Psoas muscle (tissue), 7 donors: ENCODE measurements at regions not wholly inside any gene's neighbourhood (a gene's known extent, or its start where the extent isn't known, plus 50 kb on each side); places are given as distances from the start of the nearest gene placed in this dataset.

Source experiments
- ATAC-seq, 4 donors: fragments of 200-7000 bp; cut with Tn5 transposase; one replicate each; pipeline ENCODE4 v1.9.1; 2020; ENCODE audit warnings: moderate library complexity in 3 of 4, mild to moderate bottlenecking in 2 of 4
- DNase-seq, 2 donors: peaks; one replicate each; pipeline ENCODE4 v3.0.0-alpha.2; 2020
- H3K27ac ChIP-seq: fragments of 200-600 bp; one replicate; pipeline ENCODE4 v1.8.0; 2022
- H3K27me3 ChIP-seq, 3 donors: fragments of 200-600 bp in 1 of 3; one replicate each; pipeline versions ENCODE4 v1.6.1 to v1.8.0; 2013 to 2022; ENCODE audit warnings: low read length in 2 of 3, mild to moderate bottlenecking in 2 of 3, moderate library complexity in 1 of 3; ENCODE audit not compliant: insufficient read depth in 3 of 3
- H3K36me3 ChIP-seq, 2 donors: fragments of 200-600 bp in 1 of 2; one replicate each; pipeline versions ENCODE4 v1.6.1 to v1.8.0; 2013 to 2022; ENCODE audit warnings: low read depth in 1 of 2, mild to moderate bottlenecking in 1 of 2, moderate library complexity in 1 of 2; ENCODE audit not compliant: insufficient read depth in 1 of 2
- H3K4me1 ChIP-seq: fragments of 200-600 bp; one replicate; pipeline ENCODE4 v1.8.0; 2022
- H3K4me3 ChIP-seq: fragments of 200-600 bp; one replicate; pipeline ENCODE4 v1.8.0; 2022; ENCODE audit warnings: mild to moderate bottlenecking
- H3K9me3 ChIP-seq: fragments of 200-600 bp; one replicate; pipeline ENCODE4 v1.8.0; 2022
- WGBS, 3 donors: extraction: QIAGEN DNeasy Blood & Tissue Kit; methylation state at CpG; one replicate each; pipeline versions ENCODE4 v1.1.6 to v1.1.7; 2013; 5-methylcytosine and 5-hydroxymethylcytosine counted together
- intact Hi-C, 2 donors: fragments of 100-400 bp; cut with DNase I; formaldehyde crosslinking; loops; one replicate each; pipeline versions ENCODE4 v1.11.0 to v1.14.2; 2022
- TF ChIP-seq, protein P1 (sequence below): fragments of 200-600 bp; IDR thresholded peaks from one replicate; pipeline ENCODE4 v1.8.0; 2022; ENCODE audit warnings: antibody characterized with exemption
- donor health status: healthy with polysubstance abuse.
- donor health status: DM: no; HTN: no; CAD: no; lungs with moderate emphysema.
- donor health status: Bipolar disorder and iron deficiency.
- donor health status: healthy.
- donor health status: DM: yes; HTN: yes; CAD: no.
- donor health status: DM: no; HTN: no; CAD: no.
- donor health status: DM: yes; HTN: yes; CAD: no.

GRCh38 chr6:71399279-71399678, 110.7 kb downstream of the OGFRL1 start:
- no peak overlapping the region for H3K27ac ChIP-seq
- intact Hi-C loops: no loop called here
- TF ChIP-seq, protein P1, sequence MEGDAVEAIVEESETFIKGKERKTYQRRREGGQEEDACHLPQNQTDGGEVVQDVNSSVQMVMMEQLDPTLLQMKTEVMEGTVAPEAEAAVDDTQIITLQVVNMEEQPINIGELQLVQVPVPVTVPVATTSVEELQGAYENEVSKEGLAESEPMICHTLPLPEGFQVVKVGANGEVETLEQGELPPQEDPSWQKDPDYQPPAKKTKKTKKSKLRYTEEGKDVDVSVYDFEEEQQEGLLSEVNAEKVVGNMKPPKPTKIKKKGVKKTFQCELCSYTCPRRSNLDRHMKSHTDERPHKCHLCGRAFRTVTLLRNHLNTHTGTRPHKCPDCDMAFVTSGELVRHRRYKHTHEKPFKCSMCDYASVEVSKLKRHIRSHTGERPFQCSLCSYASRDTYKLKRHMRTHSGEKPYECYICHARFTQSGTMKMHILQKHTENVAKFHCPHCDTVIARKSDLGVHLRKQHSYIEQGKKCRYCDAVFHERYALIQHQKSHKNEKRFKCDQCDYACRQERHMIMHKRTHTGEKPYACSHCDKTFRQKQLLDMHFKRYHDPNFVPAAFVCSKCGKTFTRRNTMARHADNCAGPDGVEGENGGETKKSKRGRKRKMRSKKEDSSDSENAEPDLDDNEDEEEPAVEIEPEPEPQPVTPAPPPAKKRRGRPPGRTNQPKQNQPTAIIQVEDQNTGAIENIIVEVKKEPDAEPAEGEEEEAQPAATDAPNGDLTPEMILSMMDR: no peak
- no peaks in the 10 kb centered on the region for H3K9me3 ChIP-seq
- no peak overlapping the region for H3K4me3 ChIP-seq
- DNase-seq (no peak), ATAC-seq (no peak)
- WGBS, 3 donors: 73 to 98% (median 95%) methylated on average over 2 of the region's 2 CpGs
- peaks cover 64% of the 10 kb centered on the region for H3K4me1 ChIP-seq
- no peaks in the 10 kb centered on the region for H3K27me3 ChIP-seq
- H3K36me3 ChIP-seq: peaks cover 0 to 14% of the 10 kb centered on the region in 2 donors

DNA sequence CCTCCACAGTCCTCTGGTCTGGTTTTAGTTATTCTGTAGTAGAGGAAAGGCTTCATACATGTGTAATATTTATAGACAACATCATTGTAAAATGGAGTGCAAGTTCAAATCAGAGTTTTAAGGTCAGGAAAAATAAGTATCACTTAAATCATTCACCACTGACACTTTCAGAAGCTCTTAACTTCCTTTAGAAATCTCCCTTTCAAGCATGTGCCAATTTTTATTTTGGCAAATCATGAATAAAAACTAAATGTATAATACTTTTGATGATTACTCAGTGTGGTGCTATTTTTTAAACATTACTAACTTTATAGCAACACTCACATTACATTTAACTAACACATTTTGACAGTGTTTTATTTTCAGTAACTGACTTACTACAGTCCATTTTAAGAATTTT, 112.2 kb downstream of the OGFRL1 start:
- TF ChIP-seq, protein P1: no peak

DNA sequence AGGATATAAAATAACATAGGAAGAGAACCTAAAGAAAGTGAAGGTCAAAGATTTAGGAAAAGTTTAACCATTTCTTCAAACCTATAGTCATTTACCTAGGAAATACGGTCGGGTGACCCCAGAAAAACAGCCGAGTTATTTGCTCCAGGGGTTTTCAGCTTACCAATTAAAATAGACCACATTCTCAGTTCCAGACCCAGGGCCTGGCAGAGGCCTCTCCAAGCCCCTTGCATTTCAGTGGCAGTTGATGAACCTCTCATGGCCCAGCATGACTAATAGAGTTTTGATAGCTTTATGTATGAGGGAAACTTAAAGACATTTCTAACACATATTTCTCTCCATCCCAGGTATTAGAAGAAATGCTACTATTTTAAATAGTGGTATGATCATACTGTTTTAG, 113.5 kb downstream of the OGFRL1 start:
- Histone ChIP-seq H3K27me3 (no peaks in the 10 kb centered on the region), H3K4me3 (no peak overlapping the region), H3K27ac (peak overlapping the region; percentile 19), H3K36me3 (peaks cover 0 to 12% of the 10 kb centered on the region in 2 donors), H3K9me3 (no peaks in the 10 kb centered on the region), H3K4me1 (peaks cover 56% of the 10 kb centered on the region)
- 84 to 89% (median 85%) methylated on average over 3 of the region's 3 CpGs for WGBS, 3 donors
- ATAC-seq (no peak), DNase-seq (no peak)
- TF ChIP-seq, protein P1: no peak
- intact Hi-C loops: no loop called here

More for the DNA sequence above, 112.2 kb downstream of the OGFRL1 start:
- intact Hi-C loops: no loop called here
- Histone ChIP-seq H3K27me3 (no peaks in the 10 kb centered on the region), H3K4me3 (no peak overlapping the region), H3K9me3 (no peaks in the 10 kb centered on the region), H3K36me3 (peaks cover 0 to 14% of the 10 kb centered on the region in 2 donors), H3K4me1 (peaks cover 64% of the 10 kb centered on the region), H3K27ac (peak overlapping the region; percentile 42)
- ATAC-seq (no peak), DNase-seq (no peak)

DNA sequence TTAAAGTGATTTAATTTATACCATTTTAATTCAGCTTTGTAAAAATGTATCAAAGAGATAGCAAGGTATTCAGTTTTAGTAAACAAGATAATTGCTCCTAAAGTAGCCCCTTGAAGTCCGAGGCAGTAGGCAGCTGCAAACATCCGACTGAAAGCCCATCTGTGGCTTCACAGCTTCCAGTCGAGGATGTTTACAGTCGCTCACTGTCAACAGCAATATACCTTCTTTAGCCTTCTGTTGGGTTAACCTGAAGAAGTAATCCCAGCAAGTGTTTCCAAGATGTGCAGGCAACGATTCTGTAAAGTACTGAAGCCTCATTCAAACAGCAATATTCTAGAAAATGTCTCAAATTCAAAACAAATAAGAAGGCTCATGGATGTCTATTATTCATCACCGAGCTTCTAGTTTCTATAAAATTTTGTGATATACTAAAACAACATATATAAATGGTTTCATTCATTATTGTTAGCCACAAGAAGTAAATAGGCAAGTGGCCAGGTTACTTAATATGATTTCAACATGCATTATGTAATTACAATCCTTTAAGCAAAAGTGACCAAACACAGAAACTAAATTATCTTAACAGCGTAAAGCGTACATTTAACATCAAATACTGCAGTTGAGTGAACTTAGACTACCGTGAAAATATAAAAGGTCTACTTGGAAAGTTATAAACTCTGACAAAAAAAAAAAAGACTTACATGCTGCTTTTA, 115.0 kb downstream of the OGFRL1 start:
- no peak for ATAC-seq
- Histone ChIP-seq H3K27ac (peak overlapping the region; percentile 70), H3K4me3 (peak overlapping the region; percentile 46)

More for the DNA sequence above, 115.0 kb downstream of the OGFRL1 start:
- WGBS, 3 donors: 37 to 51% (median 38%) methylated on average over 9 of the region's 9 CpGs
- H3K27me3 ChIP-seq: no peaks in the 10 kb centered on the region
- TF ChIP-seq, protein P1: no peak
- H3K36me3 ChIP-seq: no peaks in the 10 kb centered on the region
- peaks cover 58% of the 10 kb centered on the region for H3K4me1 ChIP-seq
- DNase-seq: no peak
- no peaks in the 10 kb centered on the region for H3K9me3 ChIP-seq
- intact Hi-C loops: no loop called here
